MM.1S (cell line): ENCODE measurements at regions not wholly inside any gene's neighbourhood (a gene's known extent, or its start where the extent isn't known, plus 50 kb on each side); places are given as distances from the start of the nearest gene placed in this dataset.

Experiments
- EZH2 ChIP-seq: fragments of 300-600 bp; sonication (generic); optimal IDR thresholded peaks from 2 replicates; pipeline ENCODE3; 2017; ENCODE audit warnings: low read depth, mild to moderate bottlenecking, antibody characterized with exemption, low read length, mixed read lengths
- EZH2phosphoT487 ChIP-seq: fragments of 300-600 bp; sonication (generic); IDR thresholded peaks from 2 replicates; pipeline ENCODE4 v1.6.1; 2018; ENCODE audit warnings: antibody characterized with exemption, low read length
- TF ChIP-seq, protein P1 (sequence below): fragments of 300-600 bp; sonication (generic); IDR thresholded peaks from 2 replicates; pipeline ENCODE4 v1.5.1; 2016; ENCODE audit warnings: antibody characterized with exemption, low read length, mixed read lengths

DNA sequence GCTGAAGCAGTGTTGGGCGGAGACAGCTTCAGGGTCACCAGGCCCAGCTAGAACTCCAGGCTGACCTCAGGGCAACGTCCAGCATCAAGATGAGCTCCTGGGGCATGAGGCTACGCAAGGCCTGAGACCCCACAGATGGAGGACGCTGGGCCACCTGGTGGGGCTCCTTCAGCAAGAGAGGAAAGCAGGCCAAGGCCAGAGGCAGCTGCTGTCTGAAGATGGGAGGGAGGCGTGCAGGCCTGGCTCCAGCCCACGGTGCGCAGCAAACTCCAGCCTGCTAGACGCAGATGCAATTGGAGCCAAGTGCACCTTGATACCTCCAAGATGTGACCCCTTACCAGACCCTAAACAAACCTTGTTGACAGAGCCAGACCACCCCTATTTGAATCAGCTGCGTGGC is 220.9 kb upstream of the RREB1 start:
- TF ChIP-seq EZH2 (no peak), EZH2phosphoT487 (no peak)
- TF ChIP-seq, protein P1, sequence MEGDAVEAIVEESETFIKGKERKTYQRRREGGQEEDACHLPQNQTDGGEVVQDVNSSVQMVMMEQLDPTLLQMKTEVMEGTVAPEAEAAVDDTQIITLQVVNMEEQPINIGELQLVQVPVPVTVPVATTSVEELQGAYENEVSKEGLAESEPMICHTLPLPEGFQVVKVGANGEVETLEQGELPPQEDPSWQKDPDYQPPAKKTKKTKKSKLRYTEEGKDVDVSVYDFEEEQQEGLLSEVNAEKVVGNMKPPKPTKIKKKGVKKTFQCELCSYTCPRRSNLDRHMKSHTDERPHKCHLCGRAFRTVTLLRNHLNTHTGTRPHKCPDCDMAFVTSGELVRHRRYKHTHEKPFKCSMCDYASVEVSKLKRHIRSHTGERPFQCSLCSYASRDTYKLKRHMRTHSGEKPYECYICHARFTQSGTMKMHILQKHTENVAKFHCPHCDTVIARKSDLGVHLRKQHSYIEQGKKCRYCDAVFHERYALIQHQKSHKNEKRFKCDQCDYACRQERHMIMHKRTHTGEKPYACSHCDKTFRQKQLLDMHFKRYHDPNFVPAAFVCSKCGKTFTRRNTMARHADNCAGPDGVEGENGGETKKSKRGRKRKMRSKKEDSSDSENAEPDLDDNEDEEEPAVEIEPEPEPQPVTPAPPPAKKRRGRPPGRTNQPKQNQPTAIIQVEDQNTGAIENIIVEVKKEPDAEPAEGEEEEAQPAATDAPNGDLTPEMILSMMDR, result no peak
